Gastroesophageal sphincter (tissue), 4 donors: ENCODE measurements at regions not wholly inside any gene's neighbourhood (a gene's known extent, or its start where the extent isn't known, plus 50 kb on each side); places are given as distances from the start of the nearest gene placed in this dataset.
"Not testable (repeated sequence)": the region's sequence is repeated elsewhere in the genome, so short reads cannot be mapped to it uniquely, and the experiment has no call there.

Experiments
- ATAC-seq: fragments of 150-250 bp; one replicate; pipeline ENCODE4 v1.9.1; 2016; ENCODE audit warnings: mild to moderate bottlenecking, moderate library complexity
- H3K27ac ChIP-seq, 4 donors: fragments of 200-600 bp; sonication (generic) in 3 of 4; 1 replicate in 3 of 4; 2 replicates in 1 of 4; pipeline ENCODE4 v1.5.1; 2016 to 2019
- H3K27me3 ChIP-seq: fragments of 200-600 bp; sonication (generic); one replicate; pipeline ENCODE4 v1.5.1; 2019
- H3K36me3 ChIP-seq, 2 donors: fragments of 200-600 bp; sonication (generic); one replicate each; pipeline ENCODE4 v1.5.1; 2019; ENCODE audit warnings: control low read depth in 1 of 2
- H3K4me1 ChIP-seq, 3 donors: fragments of 200-600 bp; sonication (generic); 1 replicate in 2 of 3; 2 replicates in 1 of 3; pipeline ENCODE4 v1.5.1; 2016 to 2019; ENCODE audit warnings: control low read depth in 2 of 3
- H3K4me3 ChIP-seq, 2 donors: fragments of 200-600 bp; sonication (generic); one replicate each; pipeline ENCODE4 v1.5.1; 2019; ENCODE audit warnings: mild to moderate bottlenecking in 1 of 2, moderate library complexity in 1 of 2
- H3K9me3 ChIP-seq, 3 donors: fragments of 200-600 bp; sonication (generic); one replicate each; pipeline ENCODE4 v1.5.1; 2017 to 2019; ENCODE audit warnings: control low read depth in 2 of 3
- CTCF ChIP-seq, 4 experiments: fragments of 200-600 bp in 2 of 4; fragments of 450-650 bp in 2 of 4; sonication (generic) in 1 of 4; IDR thresholded peaks; one replicate each; pipeline ENCODE4 v1.5.1; 2017 to 2019; ENCODE audit warnings: antibody characterized with exemption in 4 of 4, mild to moderate bottlenecking in 2 of 4, moderate library complexity in 2 of 4
- EP300 ChIP-seq: sonication (generic); formaldehyde crosslinking; IDR thresholded peaks from one replicate; pipeline ENCODE4 v1.6.1; 2017; ENCODE audit warnings: antibody characterized with exemption, mild to moderate bottlenecking
- POLR2A ChIP-seq, 2 donors: fragments of 450-650 bp; IDR thresholded peaks; one replicate each; pipeline ENCODE4 v1.6.1; 2017; ENCODE audit warnings: antibody characterized with exemption in 2 of 2, mild to moderate bottlenecking in 2 of 2, moderate library complexity in 1 of 2
- POLR2AphosphoS5 ChIP-seq: sonication (generic); formaldehyde crosslinking; IDR thresholded peaks from one replicate; pipeline ENCODE4 v1.6.1; 2017; ENCODE audit warnings: antibody characterized with exemption
- WGBS, 2 donors: methylation state at CpG; one replicate each; pipeline ENCODE4 v1.1.5; 2018; ENCODE audit warnings: low coverage in 1 of 2; 5-methylcytosine and 5-hydroxymethylcytosine counted together

- no peak for ATAC-seq
- Histone ChIP-seq H3K4me3 (no peak overlapping the region), H3K27me3 (no peaks in the 10 kb centered on the region), H3K4me1 (no peaks in the 10 kb centered on the region), H3K9me3 (no peaks in the 10 kb centered on the region), H3K27ac (no peak overlapping the region), H3K36me3 (no peaks in the 10 kb centered on the region)
- WGBS, 2 donors = 39% methylated on average over 2 of the region's 2 CpGs; no CpG with 5 or more reads in 1 of the 2 donors
- TF ChIP-seq EP300 = no peak
- no peak for TF ChIP-seq CTCF (IDR thresholded peaks at IDR 0.05)
- TF ChIP-seq POLR2A (IDR thresholded peaks at IDR 0.05) = no peak
- TF ChIP-seq POLR2AphosphoS5 = no peak
Measured at GRCh38 chr6:78253618-78254017, 600.8 kb downstream of the MEI4 start.

GRCh38 chr6:78259935-78260334 lies 607.1 kb downstream of the MEI4 start:
- TF ChIP-seq CTCF (IDR thresholded peaks at IDR 0.05) (no peak), EP300 (no peak), POLR2AphosphoS5 (no peak), POLR2A (IDR thresholded peaks at IDR 0.05) (no peak)
- ATAC-seq = no peak
- 70% methylated on average over 1 of the region's 1 CpG; no CpG with 5 or more reads in 1 of the 2 donors for WGBS, 2 donors
- H3K4me1 ChIP-seq = no peaks in the 10 kb centered on the region
- no peak overlapping the region for H3K27ac ChIP-seq
- H3K27me3 ChIP-seq = no peaks in the 10 kb centered on the region
- H3K4me3 ChIP-seq = no peak overlapping the region
- H3K9me3 ChIP-seq = no peaks in the 10 kb centered on the region
- no peaks in the 10 kb centered on the region for H3K36me3 ChIP-seq

GRCh38 chr6:78260427-78260826 lies 606.9 kb upstream of the IRAK1BP1 start:
- not testable (repeated sequence) for H3K27ac ChIP-seq, ATAC-seq, H3K9me3 ChIP-seq, H3K4me1 ChIP-seq, H3K36me3 ChIP-seq, H3K27me3 ChIP-seq, H3K4me3 ChIP-seq
- 33% methylated on average over 1 of the region's 3 CpGs; no CpG with 5 or more reads in 1 of the 2 donors for whole genome bisulfite sequencing, 2 donors

- H3K27ac ChIP-seq = no peak overlapping the region
- no peak for ATAC-seq
- H3K4me3 ChIP-seq = no peak overlapping the region
- H3K27me3 ChIP-seq = no peaks in the 10 kb centered on the region
- TF ChIP-seq EP300 (no peak), POLR2AphosphoS5 (no peak), CTCF (IDR thresholded peaks at IDR 0.05) (no peak), POLR2A (IDR thresholded peaks at IDR 0.05) (no peak)
- 67 to 100% methylated on average over 1 of the region's 2 CpGs for WGBS, 2 donors
- H3K9me3 ChIP-seq = no peaks in the 10 kb centered on the region
- H3K36me3 ChIP-seq = no peaks in the 10 kb centered on the region
- H3K4me1 ChIP-seq = no peaks in the 10 kb centered on the region
Measured at GRCh38 chr6:78268591-78269452, 598.5 kb upstream of the IRAK1BP1 start.

- no peaks in the 10 kb centered on the region for H3K9me3 ChIP-seq
- no peak overlapping the region for H3K4me3 ChIP-seq
- WGBS, 2 donors = 20 to 44% methylated on average over 1 to 2 of the region's 2 CpGs
- no peak for ATAC-seq
- TF ChIP-seq EP300 (no peak), CTCF (IDR thresholded peaks at IDR 0.05) (no peak), POLR2A (IDR thresholded peaks at IDR 0.05) (no peak), POLR2AphosphoS5 (no peak)
- no peaks in the 10 kb centered on the region for H3K27me3 ChIP-seq
- H3K4me1 ChIP-seq = no peaks in the 10 kb centered on the region
- H3K27ac ChIP-seq = no peak overlapping the region
- H3K36me3 ChIP-seq = no peaks in the 10 kb centered on the region
Measured at GRCh38 chr6:78300885-78301284, 566.5 kb upstream of the IRAK1BP1 start.
